Occipital lobe (tissue), 1 donor: ENCODE measurements at regions not wholly inside any gene's neighbourhood (a gene's known extent, or its start where the extent isn't known, plus 50 kb on each side); places are given as distances from the start of the nearest gene placed in this dataset.
"Not testable (repeated sequence)": the region's sequence is repeated elsewhere in the genome, so short reads cannot be mapped to it uniquely, and the experiment has no call there.

Experiments
- DNase-seq: peaks from one replicate; lab custom pipeline; 2025; lab: John Stamatoyannopoulos, UW

DNA sequence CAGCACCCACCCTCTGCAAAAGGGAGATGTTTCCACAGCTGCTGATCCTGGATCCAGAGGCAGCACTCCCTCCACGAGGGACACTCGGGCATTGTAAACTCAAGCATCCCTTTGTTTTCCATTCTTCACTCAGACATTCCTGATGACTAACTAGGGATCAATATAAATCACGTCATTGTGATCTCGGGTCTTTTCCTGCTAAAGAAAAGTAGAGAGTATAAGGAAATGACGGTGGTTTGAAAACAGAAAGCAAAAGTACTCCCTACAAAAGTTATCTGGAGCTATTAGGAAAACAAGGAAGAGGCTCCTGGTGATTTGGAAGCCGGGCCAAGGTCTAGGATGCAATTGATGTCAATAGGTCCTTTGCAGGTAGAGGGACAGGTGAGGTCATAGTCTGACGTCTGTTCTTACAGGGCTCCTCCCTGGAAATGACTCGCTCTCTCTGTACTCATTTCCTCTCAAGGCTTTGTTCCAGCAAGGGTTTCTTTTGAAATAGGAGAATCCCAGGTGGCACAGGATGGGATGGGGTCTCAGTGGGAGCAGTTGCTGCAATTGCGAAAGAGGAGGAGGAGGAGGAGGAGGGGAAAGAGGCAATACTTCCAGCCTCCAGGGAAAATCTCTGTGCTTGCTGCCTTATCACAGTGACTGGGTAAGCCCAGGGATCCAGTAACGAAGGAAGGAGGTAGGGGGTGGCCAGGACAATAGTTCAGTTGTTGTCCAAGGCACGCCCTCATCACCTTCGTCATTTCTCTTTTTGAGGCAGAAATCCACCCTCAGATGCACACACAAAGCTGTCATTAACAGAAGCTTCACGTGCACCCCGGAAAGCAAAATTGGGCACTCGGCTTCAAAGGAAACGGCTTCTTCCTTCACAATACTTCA lies 222.8 kb downstream of the LY86 start:
- DNase-seq: no peak

- no peak for DNase-seq
Observed at GRCh38 chr6:6812427-6812826, 223.9 kb downstream of the LY86 start.

DNA sequence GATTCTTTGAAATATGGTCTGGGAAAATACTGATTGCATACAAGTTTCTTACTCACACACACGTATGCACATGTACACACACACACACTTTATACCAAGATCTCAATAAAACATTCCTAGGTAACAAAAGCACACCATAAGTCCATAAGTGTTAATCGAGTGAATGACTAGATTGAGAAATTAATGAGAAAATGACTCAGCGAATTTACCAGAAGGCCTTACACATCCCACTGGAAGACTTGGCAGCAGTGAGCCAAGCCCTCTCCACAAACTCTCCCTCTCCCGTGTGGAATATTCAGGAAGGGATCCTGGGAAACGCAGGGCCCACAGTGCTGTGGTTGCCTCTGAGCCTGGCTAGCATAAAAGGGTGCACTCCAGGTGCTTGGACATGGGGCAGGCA lies 227.2 kb downstream of the LY86 start:
- DNase-seq: no peak

GRCh38 chr6:6816716-6817115 lies 228.2 kb downstream of the LY86 start:
- no peak for DNase-seq

DNA sequence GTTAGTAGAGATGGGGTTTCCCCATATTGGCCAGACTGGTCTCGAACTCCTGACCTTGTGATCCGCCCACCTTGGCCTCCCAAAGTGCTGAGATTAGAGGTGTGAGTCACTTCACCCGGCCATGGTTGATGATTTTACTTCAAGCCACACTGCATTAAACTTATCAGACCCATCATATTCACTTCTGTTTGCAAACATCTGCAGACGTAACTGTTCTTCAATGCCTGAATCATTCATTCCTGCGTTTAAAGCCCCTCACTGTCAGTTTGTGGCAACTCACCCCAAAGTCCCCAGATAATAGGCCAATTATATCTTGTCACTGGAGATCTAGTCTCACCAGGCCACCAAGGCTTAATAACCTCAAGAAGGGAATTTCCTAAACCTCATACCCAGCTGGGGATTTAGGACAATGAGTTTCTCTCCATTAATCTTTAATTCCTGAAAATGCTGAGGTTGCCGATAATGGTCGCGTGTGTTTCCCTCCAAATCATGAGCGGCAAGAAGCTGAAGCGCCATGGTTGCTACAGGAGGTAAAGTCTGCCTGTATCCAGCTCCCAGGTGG lies 229.6 kb downstream of the LY86 start:
- DNase-seq: no peak

DNA sequence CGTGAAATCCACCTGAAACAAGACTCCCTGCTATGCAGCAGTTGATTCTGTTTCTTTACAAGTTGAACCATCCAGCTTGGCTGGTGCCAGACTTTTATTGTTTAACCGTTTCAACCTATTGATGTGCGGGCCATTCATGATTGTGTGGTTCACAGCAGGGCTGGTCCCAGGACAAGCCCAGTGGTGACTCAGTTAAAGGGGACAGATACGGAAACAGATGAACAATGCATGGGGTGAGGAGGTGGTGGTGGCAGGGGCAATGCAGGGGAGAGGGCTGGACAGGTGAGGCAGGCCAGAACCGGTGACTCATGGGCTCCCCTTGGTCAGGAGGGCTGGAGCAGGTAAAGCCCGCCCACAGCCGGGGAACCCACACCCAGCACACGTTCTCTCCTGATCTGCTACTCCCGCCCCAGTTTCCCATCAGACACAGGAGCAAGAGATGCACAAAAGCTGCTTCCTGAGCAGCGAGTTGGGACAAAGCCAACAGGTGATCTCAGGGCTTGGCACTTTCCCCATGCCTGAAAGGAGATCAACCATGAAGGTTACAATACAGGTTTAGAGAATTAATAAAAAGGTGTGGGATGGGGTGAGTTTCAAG lies 232.2 kb downstream of the LY86 start:
- DNase-seq: no peak

DNA sequence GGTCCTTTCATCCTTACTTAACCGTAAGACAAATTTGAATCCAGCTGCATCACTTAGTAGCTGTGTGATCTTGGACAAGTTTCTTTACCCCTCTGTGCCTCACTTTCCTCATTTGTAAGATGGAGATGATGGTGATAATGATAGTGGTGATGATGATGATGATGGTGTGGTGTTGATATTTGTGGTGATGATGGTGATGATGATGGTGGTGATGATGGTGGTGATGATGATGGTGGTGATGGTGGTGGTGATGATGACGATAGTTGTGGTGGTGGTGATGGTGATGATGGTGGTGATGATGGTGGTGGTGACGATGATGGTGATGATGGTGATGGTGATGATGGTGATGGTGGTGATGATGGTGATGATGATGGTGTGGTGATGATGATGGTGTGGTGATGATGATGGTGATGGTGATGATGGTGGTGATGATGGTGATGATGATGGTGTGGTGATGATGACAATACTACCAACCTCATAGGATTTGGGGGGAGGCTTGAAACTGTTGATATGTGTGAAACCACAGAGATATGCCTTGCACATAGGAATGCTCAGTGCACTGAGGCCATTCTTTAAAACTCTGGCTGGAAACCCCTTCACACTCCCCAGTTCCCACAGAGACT lies 233.2 kb downstream of the LY86 start:
- no peak for DNase-seq

DNA sequence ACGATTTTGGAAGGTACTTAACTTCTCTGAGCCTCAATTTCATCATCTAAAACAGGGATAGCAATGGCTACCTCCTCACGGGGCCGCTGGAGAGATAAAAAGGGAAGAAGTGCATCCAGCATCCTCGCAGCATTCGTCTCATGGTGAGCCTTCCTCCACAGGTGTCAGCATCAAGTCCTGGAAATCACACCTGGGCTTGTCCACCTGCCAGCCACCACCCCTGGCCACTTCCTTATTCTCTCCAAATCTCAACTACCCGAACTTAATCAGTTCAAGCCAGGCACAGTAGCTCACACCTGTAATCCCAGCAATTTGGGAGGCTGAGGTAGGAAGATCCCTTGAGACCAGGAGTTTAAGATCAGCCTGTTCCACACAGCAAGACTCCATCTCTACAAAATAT lies 234.5 kb downstream of the LY86 start:
- DNase-seq: no peak

DNA sequence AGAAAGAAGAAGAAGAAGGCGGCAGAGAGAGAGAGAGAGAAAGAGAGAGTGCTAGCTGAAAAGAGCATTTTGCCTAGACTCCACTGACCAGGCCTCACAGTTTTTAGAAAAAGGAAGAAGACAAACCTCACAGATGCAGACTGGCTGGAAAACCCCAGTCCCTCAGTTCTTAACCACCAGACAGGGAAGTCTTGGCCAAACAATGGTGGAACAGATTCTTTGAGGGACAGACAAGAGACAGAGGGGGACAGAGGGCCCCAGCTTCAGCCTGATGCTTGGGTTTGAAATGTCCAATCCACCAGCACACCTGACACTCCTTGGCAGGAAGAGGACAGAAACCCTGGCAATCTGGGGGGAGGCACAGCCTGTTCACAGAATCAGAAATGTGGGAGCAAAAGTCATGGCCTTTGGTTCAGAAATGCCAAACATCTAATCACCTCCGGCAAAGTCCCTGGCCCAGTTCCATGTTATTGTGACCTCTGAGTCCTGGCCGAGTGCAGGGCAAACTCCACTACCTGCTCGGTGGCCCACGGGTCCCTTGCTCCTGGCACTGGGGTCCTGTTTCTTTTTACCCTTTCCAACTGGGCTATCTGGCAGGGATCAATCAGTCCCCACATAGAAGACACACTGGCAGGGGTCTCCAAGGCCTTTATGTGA lies 235.2 kb downstream of the LY86 start:
- no peak for DNase-seq

DNA sequence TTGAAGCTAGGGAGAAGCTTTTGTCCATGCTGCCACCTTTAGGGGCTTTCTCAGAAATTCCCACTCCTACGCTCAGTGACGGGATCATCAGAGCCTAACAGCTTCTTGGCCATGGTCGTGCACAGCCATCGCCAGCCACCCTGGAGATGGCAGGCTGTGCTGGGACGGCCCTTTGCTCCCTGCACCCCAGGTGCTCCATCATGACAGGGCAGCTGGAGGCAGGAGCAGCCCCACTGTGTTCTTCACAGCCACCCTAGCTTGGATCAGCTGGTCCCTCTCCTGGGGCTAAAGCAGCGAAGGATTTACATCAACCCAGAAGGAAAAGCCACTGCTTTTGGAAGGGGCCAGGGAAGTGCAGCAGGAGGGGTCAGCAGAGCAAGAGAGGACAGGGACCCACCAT lies 235.9 kb downstream of the LY86 start:
- DNase-seq: no peak

GRCh38 chr6:6825193-6825784 lies 236.8 kb downstream of the LY86 start:
- DNase-seq: no peak

GRCh38 chr6:6826095-6826901 lies 237.8 kb downstream of the LY86 start:
- no peak for DNase-seq

GRCh38 chr6:6826961-6827360 lies 238.4 kb downstream of the LY86 start:
- no peak for DNase-seq

GRCh38 chr6:6829872-6830685 lies 241.6 kb downstream of the LY86 start:
- DNase-seq: no peak

GRCh38 chr6:6830686-6831063 lies 242.2 kb downstream of the LY86 start:
- DNase-seq: not testable (repeated sequence)

DNA sequence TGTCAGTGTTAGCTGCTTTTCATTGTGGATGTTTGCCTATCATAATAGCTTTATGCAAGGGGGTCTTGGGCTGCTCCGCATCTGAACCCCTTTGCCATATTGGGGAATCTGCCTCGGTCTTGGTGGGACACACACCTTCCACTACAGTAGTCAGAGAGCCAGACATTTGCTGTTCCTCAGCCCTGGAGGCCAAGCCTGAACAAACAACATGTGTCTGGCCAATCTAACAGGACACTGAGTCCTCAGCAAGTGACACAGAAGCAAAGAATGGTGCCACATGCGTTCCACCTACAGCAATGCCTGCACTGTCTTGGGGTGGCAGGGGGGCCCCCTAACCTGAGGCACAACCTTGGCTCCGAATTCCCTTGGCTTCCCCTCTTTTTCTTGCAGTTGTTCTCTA lies 243.9 kb downstream of the LY86 start:
- no peak for DNase-seq

DNA sequence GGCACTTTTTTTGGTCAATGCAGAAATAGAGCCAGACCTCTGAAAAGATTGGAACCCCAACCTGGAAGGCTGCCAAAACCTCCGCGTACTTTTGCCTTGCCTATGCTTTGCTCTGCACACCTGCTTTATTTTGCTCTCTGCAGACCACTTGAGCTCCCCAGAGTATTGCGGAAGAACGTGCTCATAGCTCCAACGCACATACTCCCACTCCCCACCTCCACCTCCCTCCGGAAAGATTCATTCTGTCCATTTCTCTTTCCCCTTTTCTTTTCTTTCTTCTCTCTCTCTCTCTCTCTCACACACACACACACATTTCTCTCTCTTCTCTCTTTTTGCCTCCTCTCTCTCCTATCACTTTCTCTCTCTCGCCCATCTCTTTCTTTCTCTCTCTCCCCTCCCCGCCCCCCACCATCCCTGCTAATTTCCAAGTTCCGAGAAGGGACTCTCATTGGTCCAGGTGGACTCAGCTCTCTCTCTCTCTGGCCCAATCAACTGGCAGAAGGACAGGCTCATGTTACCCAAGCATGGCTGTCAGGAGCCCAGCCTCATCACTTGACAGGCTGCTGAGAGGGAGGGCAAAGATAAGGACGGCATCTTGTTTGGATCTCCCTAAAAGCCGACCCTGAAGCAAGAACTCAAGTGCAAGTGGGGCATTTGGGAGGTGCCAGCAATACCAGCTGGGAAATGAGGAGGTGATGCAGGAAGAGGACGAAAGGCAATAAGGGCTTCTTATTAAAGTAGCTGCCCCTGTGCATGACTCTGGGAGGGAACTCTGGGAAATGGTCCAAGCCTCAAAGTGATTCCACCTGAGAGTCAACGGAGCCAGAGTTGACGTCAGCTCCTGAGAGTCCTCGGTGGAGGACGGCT lies 246.1 kb downstream of the LY86 start:
- DNase-seq: no peak

DNA sequence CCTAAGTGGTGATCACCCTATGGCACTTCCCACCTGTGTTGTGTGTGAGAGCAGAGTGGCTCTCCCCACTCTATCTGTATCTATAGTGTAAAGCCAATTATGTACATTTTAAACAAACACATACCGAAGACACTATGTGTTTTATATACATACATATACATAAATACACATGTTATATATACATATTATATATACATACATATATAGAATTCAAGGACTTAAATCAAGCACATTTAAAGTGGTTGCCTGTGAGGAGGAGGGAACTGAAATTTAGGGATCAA lies 246.6 kb downstream of the LY86 start:
- no peak for DNase-seq
